Pancreas (tissue), 10 donors: ENCODE measurements at regions not wholly inside any gene's neighbourhood (a gene's known extent, or its start where the extent isn't known, plus 50 kb on each side); places are given as distances from the start of the nearest gene placed in this dataset.

ENCODE experiments used
- ATAC-seq, 4 donors: fragments of 200-7000 bp; cut with Tn5 transposase; one replicate each; pipeline versions ENCODE4 v1.8.0 to v1.9.1; 2020; ENCODE audit warnings: mild to moderate bottlenecking in 4 of 4, moderate library complexity in 4 of 4
- DNase-seq, 6 donors: peaks; one replicate each; pipeline ENCODE4 v3.0.0-alpha.2; 2020
- FAIRE-seq: peaks from 2 replicates; lab custom pipeline; 2012; peaks lifted over from hg19 to GRCh38; lab: Jason Lieb, UNC
- H3K27ac ChIP-seq, 4 donors: fragments of 200-600 bp; sonication (generic); 1 replicate in 3 of 4; 2 replicates in 1 of 4; pipeline versions ENCODE4 v1.5.0 to v1.8.0; 2020
- H3K27me3 ChIP-seq, 4 donors: fragments of 200-600 bp; one replicate each; pipeline ENCODE4 v1.8.0; 2021
- H3K36me3 ChIP-seq, 3 donors: fragments of 200-600 bp; sonication (generic) in 1 of 3; one replicate each; pipeline versions ENCODE4 v1.5.0 to v1.8.0; 2020 to 2021
- H3K4me1 ChIP-seq, 3 donors: fragments of 200-600 bp; one replicate each; pipeline ENCODE4 v1.8.0; 2021
- H3K4me3 ChIP-seq, 4 donors: fragments of 200-600 bp; sonication (generic) in 2 of 4; one replicate each; pipeline versions ENCODE4 v1.5.0 to v1.8.0; 2020 to 2021
- H3K9me3 ChIP-seq, 4 donors: fragments of 200-600 bp; one replicate each; pipeline ENCODE4 v1.8.0; 2021
- CTCF ChIP-seq, 4 donors: fragments of 200-600 bp; sonication (generic) in 3 of 4; IDR thresholded peaks; one replicate each; pipeline versions ENCODE4 v1.5.0 to v1.8.0; 2021; ENCODE audit warnings: antibody characterized with exemption in 4 of 4
- WGBS, 2 donors: extraction: QIAGEN DNeasy Blood & Tissue Kit; methylation state at CpG; one replicate each; pipeline ENCODE4 v1.1.7; 2013; 5-methylcytosine and 5-hydroxymethylcytosine counted together
- intact Hi-C, 3 donors: fragments of 100-400 bp; cut with DNase I; formaldehyde crosslinking; loops; one replicate each; pipeline versions ENCODE4 v1.11.1 to v1.14.2; 2022
- donor health status: healthy with polysubstance abuse.
- donor health status: DM: no; HTN: no; CAD: no; lungs with moderate emphysema.
- donor health status: DM: no; HTN: no; CAD: no.
- donor health status: control.
- donor health status: control.
- donor health status: Bipolar disorder and iron deficiency.
- donor health status: DM: yes; HTN: yes; CAD: no.
- donor health status: DM: no; HTN: no; CAD: no.
- donor health status: DM: no; HTN: no; CAD: no.
- donor health status: DM: yes; HTN: yes; CAD: no.

GRCh38 chr4:33395731-33396485 is 2675.7 kb downstream of the PCDH7 start:
- FAIRE-seq, result no peak
- ATAC-seq, result no peak
- Histone ChIP-seq H3K27me3 (no peaks in the 10 kb centered on the region), H3K4me3 (no peak overlapping the region), H3K36me3 (no peaks in the 10 kb centered on the region), H3K9me3 (no peaks in the 10 kb centered on the region), H3K4me1 (no peaks in the 10 kb centered on the region), H3K27ac (no peak overlapping the region)
- DNase-seq, result no peak
- no peak for TF ChIP-seq CTCF (IDR thresholded peaks at IDR 0.05)
- intact Hi-C loops, result no loop called here

GRCh38 chr4:33400504-33400903 is 2680.3 kb downstream of the PCDH7 start:
- DNase-seq (peak in 2 of 6 donors; percentile 15 to 55), FAIRE-seq (no peak), ATAC-seq (no peak)
- 78 to 85% methylated on average over 11 of the region's 11 CpGs for WGBS, 2 donors
- no peaks in the 10 kb centered on the region for H3K9me3 ChIP-seq
- no peak overlapping the region for H3K4me3 ChIP-seq
- H3K36me3 ChIP-seq, result no peaks in the 10 kb centered on the region
- H3K27me3 ChIP-seq, result no peaks in the 10 kb centered on the region
- intact Hi-C loops, result no loop called here
- H3K27ac ChIP-seq, result no peak overlapping the region
- no peaks in the 10 kb centered on the region for H3K4me1 ChIP-seq
- TF ChIP-seq CTCF (IDR thresholded peaks at IDR 0.05), result no peak

GRCh38 chr4:33407496-33407895 is 2687.3 kb downstream of the PCDH7 start:
- no peak for ATAC-seq
- FAIRE-seq, result no peak
- H3K27me3 ChIP-seq, result no peaks in the 10 kb centered on the region
- intact Hi-C loops, result no loop called here
- 62 to 71% methylated on average over 2 of the region's 2 CpGs for WGBS, 2 donors
- H3K36me3 ChIP-seq, result no peaks in the 10 kb centered on the region
- no peak overlapping the region for H3K4me3 ChIP-seq
- TF ChIP-seq CTCF (IDR thresholded peaks at IDR 0.05), result no peak
- H3K4me1 ChIP-seq, result no peaks in the 10 kb centered on the region
- no peak for DNase-seq
- no peaks in the 10 kb centered on the region for H3K9me3 ChIP-seq
- H3K27ac ChIP-seq, result no peak overlapping the region

GRCh38 chr4:33411182-33411581 is 2691.0 kb downstream of the PCDH7 start:
- H3K4me1 ChIP-seq, result no peaks in the 10 kb centered on the region
- H3K36me3 ChIP-seq, result no peaks in the 10 kb centered on the region
- no peaks in the 10 kb centered on the region for H3K9me3 ChIP-seq
- intact Hi-C loops, result no loop called here
- H3K27me3 ChIP-seq, result no peaks in the 10 kb centered on the region
- WGBS, 2 donors, result 68 to 100% methylated on average over 1 of the region's 1 CpG
- ATAC-seq (no peak), FAIRE-seq (no peak), DNase-seq (no peak)
- TF ChIP-seq CTCF (IDR thresholded peaks at IDR 0.05), result no peak
- H3K27ac ChIP-seq, result no peak overlapping the region
- no peak overlapping the region for H3K4me3 ChIP-seq

GRCh38 chr4:33421887-33422286 is 2701.7 kb downstream of the PCDH7 start:
- no peak for ATAC-seq
- no peaks in the 10 kb centered on the region for H3K4me1 ChIP-seq
- H3K27ac ChIP-seq, result no peak overlapping the region
- no peak for FAIRE-seq
- intact Hi-C loops, result no loop called here
- no peak overlapping the region for H3K4me3 ChIP-seq
- no peaks in the 10 kb centered on the region for H3K27me3 ChIP-seq
- no peak for DNase-seq
- H3K9me3 ChIP-seq, result no peaks in the 10 kb centered on the region
- 62 to 76% methylated on average over 3 of the region's 3 CpGs for WGBS, 2 donors
- TF ChIP-seq CTCF (IDR thresholded peaks at IDR 0.05), result no peak
- H3K36me3 ChIP-seq, result no peaks in the 10 kb centered on the region
